ENCODE measurements at regions not wholly inside any gene's neighbourhood (a gene's known extent, or its start where the extent isn't known, plus 50 kb on each side); places are given as distances from the start of the nearest gene placed in this dataset.

GRCh38 chr2:67210430-67210829 is 186.7 kb upstream of the ETAA1 start:
- no peak for TF ChIP-seq CTCF (IDR thresholded peaks at IDR 0.05; ENCODE audit: low read length)
- TF ChIP-seq EZH2phosphoT487 (IDR thresholded peaks at IDR 0.05; ENCODE audit: low read length) = no peak

All from MM.1S (cell line).